Caco-2 (cell line): ENCODE measurements at regions not wholly inside any gene's neighbourhood (a gene's known extent, or its start where the extent isn't known, plus 50 kb on each side); places are given as distances from the start of the nearest gene placed in this dataset.
"Not testable (repeated sequence)": the region's sequence is repeated elsewhere in the genome, so short reads cannot be mapped to it uniquely, and the experiment has no call there.

Experiments
- BruUV-seq: library from RNA; stranded (reverse); fragments of 400-500 nt; replicated peaks from 2 replicates; lab custom pipeline; 2021; lab: Mats Ljungman, UMichigan
- CTCF ChIA-PET: fragments of 300-600 bp; sonication (Branson Sonifier 250); formaldehyde crosslinking; loops from one replicate; lab custom pipeline; 2022; ENCODE audit warnings: antibody characterized with exemption; lab: Charles Lee
- POLR2A ChIA-PET: fragments of 300-600 bp; sonication (Branson Sonifier 250); formaldehyde crosslinking; loops from one replicate; lab custom pipeline; 2022; ENCODE audit warnings: antibody characterized with exemption; lab: Charles Lee
- DNase-seq, 2 experiments: peaks; one replicate each; pipeline versions ENCODE4 v3.0.0 to v3.0.0-alpha.2; 2020 to 2022
- H3K27me3 ChIP-seq: replicated peaks from 2 replicates; pipeline ENCODE4 v1.6.0; 2011; ENCODE audit warnings: low read length; ENCODE audit not compliant: control insufficient read depth, insufficient read depth
- H3K36me3 ChIP-seq: 2 replicates; pipeline ENCODE4 v1.5.1; 2011; ENCODE audit warnings: low read length; ENCODE audit not compliant: control insufficient read depth, insufficient read depth
- H3K4me1 ChIP-seq: fragments of 250-450 bp; sonication (Bioruptor Pico); 2 replicates; pipeline ENCODE4 v1.5.1; 2020; ENCODE audit warnings: mild to moderate bottlenecking
- H3K4me3 ChIP-seq: 2 replicates; pipeline ENCODE4 v1.5.1; 2011; ENCODE audit warnings: low read depth, mild to moderate bottlenecking, control low read depth, low read length
- H3K9me3 ChIP-seq: fragments of 250-450 bp; sonication (Bioruptor Pico); 2 replicates; pipeline ENCODE4 v1.5.1; 2020; ENCODE audit warnings: mild to moderate bottlenecking, moderate library complexity
- H3K27ac Mint-ChIP-seq: one replicate; pipeline ENCODE4 v1.8.0; 2022; ENCODE audit warnings: mixed read lengths; ENCODE audit not compliant: unreplicated experiment
- H3K27me3 Mint-ChIP-seq: one replicate; pipeline ENCODE4 v1.8.0; 2022; ENCODE audit warnings: mixed read lengths; ENCODE audit not compliant: insufficient read depth, unreplicated experiment
- H3K36me3 Mint-ChIP-seq: one replicate; pipeline ENCODE4 v1.8.0; 2022; ENCODE audit warnings: mild to moderate bottlenecking, mixed read lengths; ENCODE audit not compliant: insufficient read depth, unreplicated experiment
- H3K4me1 Mint-ChIP-seq: one replicate; pipeline ENCODE4 v1.8.0; 2022; ENCODE audit warnings: low read depth, mixed read lengths; ENCODE audit not compliant: unreplicated experiment
- H3K4me3 Mint-ChIP-seq: one replicate; pipeline ENCODE4 v1.8.0; 2022; ENCODE audit warnings: mild to moderate bottlenecking, moderate library complexity, mixed read lengths; ENCODE audit not compliant: unreplicated experiment
- H3K9me3 Mint-ChIP-seq: one replicate; pipeline ENCODE4 v1.8.0; 2022; ENCODE audit warnings: mixed read lengths; ENCODE audit not compliant: unreplicated experiment
- CTCF ChIP-seq, 2 experiments: fragments of 200-600 bp in 1 of 2; IDR thresholded peaks; 1 replicate in 1 of 2; 2 replicates in 1 of 2; pipeline versions ENCODE4 v1.5.1 to v1.8.0; 2011 to 2022; ENCODE audit warnings: antibody characterized with exemption in 1 of 2, control low read depth in 1 of 2, inconsistent platforms in 1 of 2, low read depth in 1 of 2, low read length in 1 of 2, mild to moderate bottlenecking in 1 of 2, moderate library complexity in 1 of 2; ENCODE audit not compliant: insufficient read depth in 1 of 2, severe bottlenecking in 1 of 2, unreplicated experiment in 1 of 2
- intact Hi-C: fragments of 100-400 bp; cut with micrococcal nuclease; formaldehyde crosslinking; loops from one replicate; pipeline ENCODE4 v1.10.0; 2022; ENCODE audit not compliant: unreplicated experiment

DNA sequence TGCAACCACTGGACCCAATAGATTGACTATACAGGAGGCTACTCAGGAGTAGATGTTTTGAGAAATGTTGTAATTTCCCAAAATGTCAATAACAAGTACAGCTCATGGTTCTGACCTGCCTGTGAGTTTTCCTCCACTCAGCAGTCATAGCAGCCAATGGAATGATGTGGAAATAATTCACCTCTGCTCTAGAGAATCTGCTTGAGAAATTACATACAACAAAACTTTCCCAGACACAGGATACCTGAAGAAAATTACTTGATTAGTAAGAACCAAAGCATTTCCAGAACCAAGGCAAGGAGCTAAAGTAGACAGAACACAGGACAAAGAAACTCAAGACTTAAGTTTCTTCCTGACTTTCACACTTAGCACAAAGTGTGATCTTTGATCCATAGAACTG, 218.9 kb upstream of the SETMAR start:
- Histone ChIP-seq H3K27me3 (no peaks in the 10 kb centered on the region), H3K4me1 (peaks cover 11% of the 10 kb centered on the region), H3K36me3 (no peaks in the 10 kb centered on the region), H3K4me3 (no peak overlapping the region), H3K9me3 (no peaks in the 10 kb centered on the region)
- ChIA-PET POLR2A (no interaction called here), CTCF (no interaction called here)
- DNase-seq = no peak
- no peak for TF ChIP-seq CTCF (IDR thresholded peaks at IDR 0.05; ENCODE audit: insufficient read depth in 1 of 2, low read depth in 1 of 2, low read length in 1 of 2, severe bottlenecking in 1 of 2, unreplicated experiment in 1 of 2)
- BruUV-seq = no TSS peak
- Mint-ChIP-seq H3K9me3 (no peaks in the 10 kb centered on the region), H3K27ac (no peak overlapping the region), H3K4me3 (no peak overlapping the region), H3K4me1 (peaks cover 11% of the 10 kb centered on the region), H3K27me3 (no peaks in the 10 kb centered on the region), H3K36me3 (no peaks in the 10 kb centered on the region)
- intact Hi-C loops = loop anchor here (10.0 kb wide), 1 partner anchor 191 kb away; no protein-coding TSS in a partner anchor

DNA sequence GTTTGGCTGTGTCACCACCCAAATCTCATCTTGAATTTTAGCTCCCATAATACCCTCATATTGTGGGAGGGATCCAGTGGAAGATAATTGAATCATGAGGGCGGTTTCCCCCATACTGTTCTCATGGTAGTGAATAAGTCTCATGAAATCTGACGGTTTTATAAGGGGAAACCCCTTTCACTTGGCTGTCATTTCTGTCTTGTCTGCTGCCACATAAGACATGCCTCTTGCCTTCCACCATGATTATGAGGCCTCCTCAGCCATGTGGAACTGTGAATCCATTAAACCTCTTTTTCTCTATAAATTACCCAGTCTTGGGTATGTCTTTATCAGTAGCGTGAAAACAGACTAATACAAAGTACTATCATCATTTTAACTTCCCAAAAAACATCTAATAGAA, 216.5 kb upstream of the SETMAR start:
- POLR2A ChIA-PET, H3K27ac Mint-ChIP-seq, H3K4me1 Mint-ChIP-seq, H3K4me3 ChIP-seq, H3K36me3 ChIP-seq, H3K36me3 Mint-ChIP-seq, CTCF ChIA-PET, H3K27me3 Mint-ChIP-seq, DNase-seq, H3K4me1 ChIP-seq, H3K9me3 ChIP-seq, H3K27me3 ChIP-seq, BruUV-seq, H3K9me3 Mint-ChIP-seq, H3K4me3 Mint-ChIP-seq: not testable (repeated sequence)
- intact Hi-C loops = loop anchor here (10.0 kb wide), 1 partner anchor 188 kb away; no protein-coding TSS in a partner anchor

GRCh38 chr3:4091786-4092185, 211.4 kb upstream of the SETMAR start:
- no peaks in the 10 kb centered on the region; the same call in 1 of the 2 replicates for H3K9me3 ChIP-seq
- no peak for DNase-seq
- ChIA-PET POLR2A (no interaction called here), CTCF (no interaction called here)
- no peaks in the 10 kb centered on the region for H3K9me3 Mint-ChIP-seq
- no peaks in the 10 kb centered on the region for H3K36me3 ChIP-seq
- no TSS peak for BruUV-seq
- no peaks in the 10 kb centered on the region for H3K4me1 Mint-ChIP-seq
- TF ChIP-seq CTCF (IDR thresholded peaks at IDR 0.05; ENCODE audit: insufficient read depth in 1 of 2, low read depth in 1 of 2, low read length in 1 of 2, severe bottlenecking in 1 of 2, unreplicated experiment in 1 of 2) = no peak
- H3K4me3 Mint-ChIP-seq = no peak overlapping the region
- H3K4me1 ChIP-seq = no peaks in the 10 kb centered on the region
- no peaks in the 10 kb centered on the region for H3K36me3 Mint-ChIP-seq
- no peaks in the 10 kb centered on the region for H3K27me3 Mint-ChIP-seq
- no peak overlapping the region for H3K27ac Mint-ChIP-seq
- intact Hi-C loops = no loop called here
- no peaks in the 10 kb centered on the region for H3K27me3 ChIP-seq
- H3K4me3 ChIP-seq = no peak overlapping the region

GRCh38 chr3:4097801-4098200, 205.4 kb upstream of the SETMAR start:
- BruUV-seq = no TSS peak
- CTCF ChIA-PET = no interaction called here
- Mint-ChIP-seq H3K36me3 (no peaks in the 10 kb centered on the region), H3K9me3 (peaks cover 24% of the 10 kb centered on the region), H3K4me3 (no peak overlapping the region), H3K27ac (no peak overlapping the region), H3K4me1 (no peaks in the 10 kb centered on the region), H3K27me3 (no peaks in the 10 kb centered on the region)
- intact Hi-C loops = no loop called here
- no peaks in the 10 kb centered on the region for H3K4me1 ChIP-seq
- H3K36me3 ChIP-seq = no peaks in the 10 kb centered on the region
- no peak for TF ChIP-seq CTCF (IDR thresholded peaks at IDR 0.05; ENCODE audit: insufficient read depth in 1 of 2, low read depth in 1 of 2, low read length in 1 of 2, severe bottlenecking in 1 of 2, unreplicated experiment in 1 of 2)
- no peak for DNase-seq
- POLR2A ChIA-PET = no interaction called here
- H3K27me3 ChIP-seq = no peaks in the 10 kb centered on the region
- peaks cover 8% of the 10 kb centered on the region for H3K9me3 ChIP-seq
- no peak overlapping the region for H3K4me3 ChIP-seq
